Stimulated activated CD8-positive, alpha-beta memory T cell treated with anti-CD3 and anti-CD28 coated beads, Interleukin-15, amount 100 ng/mL, for 24 hours (primary cell): ENCODE measurements at regions not wholly inside any gene's neighbourhood (a gene's known extent, or its start where the extent isn't known, plus 50 kb on each side); places are given as distances from the start of the nearest gene placed in this dataset.

ENCODE experiments used
- DNase-seq: peaks from one replicate; pipeline ENCODE4 v3.0.0-alpha.2; 2020; ENCODE audit warnings: low read depth

DNA sequence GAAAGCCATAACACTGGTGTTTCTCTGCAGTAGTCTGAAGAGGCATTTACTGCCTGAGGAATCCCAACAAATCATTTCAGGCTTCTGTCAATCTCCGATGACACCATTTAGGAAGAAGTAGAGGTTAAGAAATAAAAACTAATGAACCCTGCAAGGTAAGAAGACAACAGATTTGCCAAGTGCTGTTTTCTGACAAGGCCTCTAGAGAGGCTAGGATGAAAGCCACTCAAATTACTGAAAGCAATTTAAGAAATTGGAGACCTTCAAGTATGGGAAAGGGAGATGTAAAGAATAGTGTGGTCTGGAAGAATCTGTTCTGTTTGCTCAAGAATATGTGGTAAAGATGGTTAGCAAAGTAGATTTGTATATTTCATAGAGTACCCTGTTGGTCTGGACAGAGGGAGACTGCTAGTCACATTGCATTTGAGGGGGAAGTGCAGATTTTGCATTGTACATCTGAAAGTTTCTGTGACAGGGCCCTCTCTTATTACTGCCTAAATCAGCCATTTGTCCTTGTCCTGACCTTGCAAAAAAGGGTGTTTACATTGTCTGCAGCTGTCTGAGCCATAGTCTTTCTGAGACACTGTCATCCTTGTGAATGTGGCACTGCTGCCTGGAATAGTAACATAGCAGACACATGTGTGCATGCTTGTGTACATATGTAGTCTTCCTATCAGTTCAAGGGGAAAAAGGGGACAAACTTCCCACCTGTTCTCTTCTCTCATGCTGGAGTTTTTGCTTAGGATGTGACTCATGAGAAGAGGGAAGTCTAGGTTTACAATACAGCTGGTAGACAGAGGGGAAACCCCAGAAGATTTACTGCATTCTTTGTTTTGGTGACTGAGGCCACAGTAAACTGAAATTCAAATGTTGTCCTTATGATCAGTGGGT lies 640.2 kb upstream of the KIRREL3 start:
- no peak for DNase-seq

DNA sequence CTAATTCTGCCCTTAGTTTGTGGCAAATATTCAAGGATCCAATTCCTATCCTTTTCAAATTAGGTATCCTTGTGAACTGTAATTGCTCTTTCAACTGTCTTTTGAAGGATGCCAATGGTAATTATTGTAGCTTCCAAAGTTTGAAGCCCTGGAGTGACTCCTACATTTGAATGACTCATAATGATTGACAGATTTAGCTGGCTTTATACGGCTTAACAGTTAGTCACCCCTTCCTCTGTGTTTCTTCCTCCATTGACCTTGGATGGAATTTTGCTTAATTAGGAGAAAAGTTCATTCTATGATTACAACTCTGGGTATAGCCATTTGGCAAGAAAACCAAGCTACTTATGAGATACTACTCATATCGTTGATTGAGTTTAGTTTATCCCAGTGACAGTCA lies 639.3 kb upstream of the KIRREL3 start:
- no peak for DNase-seq

DNA sequence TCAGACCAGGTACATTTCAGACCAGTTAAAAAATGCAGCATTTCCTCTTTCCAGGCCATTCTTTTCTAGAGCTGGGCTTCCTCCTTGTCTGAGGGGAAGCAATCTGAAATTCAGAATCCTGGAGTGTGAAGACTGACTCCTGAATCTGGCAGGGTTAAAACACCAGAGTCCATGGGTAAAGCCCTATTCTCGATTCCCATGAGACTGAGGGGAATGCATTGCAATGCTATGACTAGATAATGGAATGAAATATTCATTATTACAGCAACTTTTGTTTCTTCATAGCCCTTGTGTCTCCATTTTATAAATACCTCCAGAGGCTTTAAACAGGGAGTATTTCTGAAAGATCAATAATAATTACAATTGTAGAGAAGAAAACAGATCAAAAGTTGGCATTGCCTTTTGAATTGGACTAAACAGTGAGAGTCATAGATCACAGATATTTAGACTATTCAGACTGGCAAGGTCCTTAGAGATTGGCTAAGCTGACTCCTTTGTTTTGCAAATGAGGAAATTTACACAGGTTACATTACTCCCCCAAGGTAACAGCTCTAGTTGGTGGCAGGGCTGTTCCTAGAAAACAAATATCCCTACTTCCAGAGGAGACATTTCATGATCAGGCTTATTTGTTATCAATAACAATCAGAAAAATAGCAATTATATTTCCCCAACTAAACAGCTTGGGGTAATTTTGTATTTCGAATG lies 632.6 kb upstream of the KIRREL3 start:
- no peak for DNase-seq

DNA sequence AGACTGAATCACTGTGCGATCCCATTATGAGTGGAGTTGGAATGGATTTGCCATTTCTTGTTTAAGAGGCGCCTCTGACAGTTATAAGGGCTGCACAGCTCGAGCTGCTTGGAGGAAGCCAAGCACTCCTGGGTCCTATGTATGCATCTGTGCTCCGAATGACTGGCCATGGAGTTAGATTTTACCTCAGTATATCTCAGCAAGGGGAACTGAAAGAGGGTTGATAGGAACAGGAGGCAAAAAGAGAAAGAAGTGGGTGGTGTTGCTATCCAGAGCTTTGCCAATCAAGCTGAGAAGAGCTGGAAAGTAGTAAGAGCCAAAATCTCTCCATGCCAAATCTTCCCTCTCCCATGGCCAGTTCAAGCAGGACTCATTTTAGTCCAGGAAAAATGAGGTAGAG lies 632.0 kb upstream of the KIRREL3 start:
- DNase-seq: no peak

DNA sequence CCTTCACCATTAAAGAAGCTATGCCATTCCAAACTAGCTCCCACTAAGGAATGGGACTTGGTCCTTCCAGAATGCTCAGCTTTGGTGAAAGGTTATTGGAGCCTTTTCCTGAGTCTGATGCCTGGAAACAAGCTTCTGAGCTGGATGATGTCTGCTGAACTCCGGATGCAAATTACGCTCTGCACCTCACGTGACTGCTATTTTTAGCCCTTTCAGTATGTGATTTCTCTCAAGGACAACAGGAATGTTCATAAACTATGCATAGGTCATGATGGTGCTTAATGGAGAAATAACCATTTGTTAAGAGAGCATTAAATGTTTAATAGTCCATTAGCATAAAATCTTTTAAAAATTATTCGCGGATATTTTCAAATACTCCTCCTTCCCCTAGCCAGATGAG lies 631.4 kb upstream of the KIRREL3 start:
- DNase-seq: no peak

DNA sequence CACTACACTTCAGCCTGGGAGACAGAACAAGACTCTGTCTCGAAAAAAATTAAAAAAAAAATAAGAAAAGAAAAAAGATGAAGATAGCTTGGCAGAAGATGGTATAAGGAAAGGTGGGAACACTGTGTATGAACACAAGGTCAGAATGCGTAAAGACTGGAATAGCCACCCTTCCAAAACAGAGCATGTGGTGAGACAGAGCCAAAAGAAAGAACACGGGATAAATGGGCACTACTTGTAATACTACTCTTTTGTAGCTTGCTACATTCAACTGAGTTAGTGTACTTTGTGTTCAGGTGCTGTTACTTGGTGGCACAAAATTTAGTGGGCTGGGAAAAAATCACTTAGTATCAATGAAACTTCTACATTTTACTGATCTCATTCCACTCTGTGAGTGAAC lies 628.6 kb upstream of the KIRREL3 start:
- DNase-seq: no peak

DNA sequence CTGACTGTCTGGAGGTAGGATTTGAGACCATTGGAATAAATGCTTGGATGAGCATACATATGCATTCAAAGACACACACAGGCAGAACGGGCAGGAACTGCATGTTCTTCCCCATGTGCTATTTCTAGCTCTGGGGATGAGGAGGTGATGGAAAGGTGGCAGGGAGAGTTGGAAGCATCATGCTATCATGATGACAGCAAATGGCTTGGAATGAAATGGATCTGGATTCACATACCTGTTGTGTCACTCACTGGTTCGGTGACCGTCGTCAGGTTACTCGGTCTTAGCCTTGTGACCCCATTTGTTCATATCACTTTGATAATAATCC lies 627.9 kb upstream of the KIRREL3 start:
- DNase-seq: no peak

DNA sequence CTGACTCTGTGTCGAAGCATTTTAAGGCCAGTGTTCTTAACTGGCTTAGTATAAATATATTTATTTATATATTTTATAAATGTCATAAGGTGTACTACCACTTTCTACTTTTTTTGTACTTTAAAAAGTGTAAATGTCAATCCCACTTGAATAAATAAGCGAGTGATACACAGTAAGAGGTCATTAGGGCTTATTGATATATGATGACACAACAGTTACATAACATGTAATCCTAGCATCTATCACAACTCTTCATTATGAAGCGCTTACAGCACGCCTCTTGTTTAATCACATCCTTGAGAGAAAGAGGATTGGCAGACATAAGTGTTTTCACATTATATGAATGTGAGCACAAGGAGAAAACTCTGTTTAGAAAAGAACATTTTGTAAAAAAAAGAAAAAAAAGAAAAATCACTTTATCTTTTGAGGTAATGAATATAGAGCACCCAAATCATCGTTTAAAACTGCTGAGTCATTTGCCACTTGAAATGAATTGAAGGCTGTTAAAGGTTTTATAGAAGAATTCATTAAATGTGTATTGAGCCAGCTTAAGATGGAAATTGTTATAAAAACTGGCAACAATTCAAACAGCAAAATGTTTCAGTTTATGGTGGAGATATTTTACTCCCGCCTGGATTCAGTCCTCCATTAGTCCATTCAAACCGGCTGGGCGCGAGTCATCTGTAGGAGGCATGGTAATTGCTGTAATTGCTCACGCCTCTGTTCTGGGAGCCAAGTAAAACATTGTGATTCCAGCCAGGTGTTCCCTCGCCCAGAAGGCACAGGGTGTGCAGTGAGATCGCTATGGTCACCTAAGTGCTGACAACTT lies 627.3 kb upstream of the KIRREL3 start:
- no peak for DNase-seq

DNA sequence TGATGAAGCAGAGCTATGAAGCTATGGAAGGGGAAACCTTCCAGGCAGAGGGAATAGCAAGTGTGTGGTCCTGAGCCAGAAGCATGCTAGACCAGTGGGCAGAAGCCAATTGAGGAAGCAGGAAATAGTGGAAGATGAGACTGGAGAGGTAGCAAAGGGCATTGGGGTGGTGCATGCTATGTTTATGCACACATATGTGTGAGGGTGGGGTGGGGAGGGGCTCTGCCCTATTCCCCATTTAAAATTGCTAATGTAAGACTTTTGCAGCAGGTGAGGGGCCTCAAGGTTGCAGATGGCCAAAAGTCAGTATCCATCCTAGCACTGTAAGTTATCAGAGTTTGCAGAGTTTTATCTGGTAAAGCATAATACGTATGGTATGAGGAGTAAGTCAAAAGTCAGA lies 626.6 kb upstream of the KIRREL3 start:
- DNase-seq: no peak

DNA sequence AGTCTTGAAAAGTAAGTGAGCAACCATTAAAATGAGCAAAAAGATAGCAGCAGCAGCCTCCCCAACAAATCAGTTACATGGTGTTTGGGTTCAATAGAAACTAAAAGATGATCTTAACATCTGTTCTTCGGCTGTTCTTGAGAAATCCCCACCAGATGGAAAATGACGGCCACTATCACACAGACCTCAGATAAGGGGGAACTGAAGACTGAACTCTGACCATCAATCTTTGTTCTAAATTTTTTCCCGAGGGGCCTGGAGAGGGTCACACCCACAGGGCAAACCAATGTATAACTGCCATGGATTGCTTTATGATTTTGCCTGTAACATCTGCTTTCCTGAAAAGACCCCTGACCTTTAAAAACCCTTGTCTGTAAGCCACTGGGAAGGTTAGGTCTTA lies 624.8 kb upstream of the KIRREL3 start:
- DNase-seq: no peak

DNA sequence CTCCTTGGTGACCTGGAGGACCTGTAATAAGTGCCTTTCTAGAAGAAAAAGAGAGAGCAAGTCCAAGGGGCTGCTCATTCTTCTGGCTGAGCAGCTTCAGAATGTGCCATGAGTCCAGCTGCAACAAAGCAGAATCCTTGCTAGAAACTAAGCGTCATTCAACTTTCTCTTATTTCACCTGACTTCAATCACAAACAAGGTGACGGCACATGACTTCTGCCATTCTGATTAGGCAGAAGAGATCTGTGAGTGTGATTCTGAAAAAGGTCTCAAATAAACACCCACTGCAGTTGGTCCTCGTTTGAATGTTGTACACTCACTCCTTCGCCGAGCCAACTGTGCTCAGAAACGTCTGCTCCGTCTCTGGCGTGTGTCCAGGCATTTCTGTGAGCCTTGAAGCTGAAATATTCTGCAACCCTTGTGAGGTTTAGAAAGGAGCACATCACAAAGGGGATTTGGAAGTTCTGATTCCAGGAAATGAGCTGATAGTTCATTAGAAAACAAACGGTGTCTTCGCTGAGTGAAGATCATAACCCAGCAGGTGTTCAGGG lies 623.8 kb upstream of the KIRREL3 start:
- DNase-seq: no peak

DNA sequence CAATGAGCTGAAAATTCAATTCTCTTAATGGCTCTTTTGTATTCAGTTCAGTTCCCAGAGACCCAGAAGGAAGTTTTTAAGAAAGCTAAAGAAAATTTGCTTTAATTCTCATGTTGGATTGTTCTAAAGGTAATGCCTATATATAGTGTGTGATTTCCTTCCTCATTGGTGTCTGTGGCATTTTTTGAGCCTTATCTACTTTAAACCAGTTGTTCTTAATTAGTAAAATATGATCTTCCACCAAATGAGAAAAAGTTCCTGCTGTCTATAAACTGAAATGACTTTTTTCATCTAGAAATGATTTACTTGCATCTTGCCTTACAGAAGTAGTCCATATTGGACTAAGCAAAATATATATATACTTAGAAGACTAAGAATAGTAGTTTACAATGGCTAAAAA lies 622.1 kb upstream of the KIRREL3 start:
- DNase-seq: no peak

DNA sequence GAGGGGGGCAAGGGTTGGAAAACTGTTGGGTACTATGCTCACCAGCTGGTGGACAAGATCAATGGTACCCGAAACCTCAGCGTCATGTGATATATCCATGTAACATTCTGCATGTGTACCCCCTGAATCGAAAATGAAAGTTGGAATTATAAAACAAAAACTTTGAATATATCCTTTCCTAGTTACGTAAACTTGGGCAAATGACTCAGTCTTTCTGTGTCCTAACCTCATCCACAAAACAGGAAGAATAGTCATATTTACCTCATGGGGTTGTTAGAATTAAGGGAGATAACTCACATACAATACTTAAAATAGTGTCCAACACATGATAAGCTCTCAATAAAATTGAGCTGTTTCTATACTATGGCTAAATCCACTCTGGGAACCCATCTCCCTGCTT lies 620.1 kb upstream of the KIRREL3 start:
- no peak for DNase-seq

DNA sequence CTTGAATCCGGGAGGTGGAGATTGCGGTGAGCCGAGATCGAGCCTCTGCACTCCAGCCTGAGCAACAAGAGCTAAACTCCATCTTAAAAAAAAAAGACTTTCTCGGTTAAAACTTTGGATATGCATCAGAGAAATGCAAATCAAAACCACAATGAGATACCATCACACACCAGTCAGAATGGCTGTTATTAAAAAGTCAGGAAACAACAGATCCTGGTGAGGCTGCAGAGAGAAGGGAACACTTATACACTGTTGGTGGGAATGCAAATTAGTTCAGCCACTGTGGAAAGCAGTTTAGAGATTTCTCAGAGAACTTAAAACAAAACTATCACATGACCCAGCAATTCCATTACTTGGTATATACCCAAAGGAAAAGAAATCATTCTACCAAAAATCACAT lies 619.4 kb upstream of the KIRREL3 start:
- DNase-seq: no peak

DNA sequence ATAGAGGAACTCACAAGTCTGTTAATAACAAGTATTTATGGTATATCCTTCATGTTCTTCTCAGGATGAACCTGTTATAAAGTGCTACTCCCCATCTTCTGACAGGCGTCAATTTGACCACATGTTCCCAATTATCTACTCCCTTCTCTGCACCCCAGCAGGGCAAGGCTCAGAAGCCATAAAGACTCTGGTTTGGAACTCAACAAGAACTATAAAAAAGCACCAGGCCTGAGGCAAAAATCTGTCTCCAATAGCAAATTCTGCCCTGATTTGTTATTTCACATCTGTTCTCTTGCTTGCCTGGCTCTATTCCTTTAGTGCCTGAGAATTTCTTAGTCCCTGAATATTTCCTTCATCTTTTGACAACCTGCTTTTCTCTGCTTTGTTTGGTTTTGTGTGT lies 618.2 kb upstream of the KIRREL3 start:
- DNase-seq: no peak

DNA sequence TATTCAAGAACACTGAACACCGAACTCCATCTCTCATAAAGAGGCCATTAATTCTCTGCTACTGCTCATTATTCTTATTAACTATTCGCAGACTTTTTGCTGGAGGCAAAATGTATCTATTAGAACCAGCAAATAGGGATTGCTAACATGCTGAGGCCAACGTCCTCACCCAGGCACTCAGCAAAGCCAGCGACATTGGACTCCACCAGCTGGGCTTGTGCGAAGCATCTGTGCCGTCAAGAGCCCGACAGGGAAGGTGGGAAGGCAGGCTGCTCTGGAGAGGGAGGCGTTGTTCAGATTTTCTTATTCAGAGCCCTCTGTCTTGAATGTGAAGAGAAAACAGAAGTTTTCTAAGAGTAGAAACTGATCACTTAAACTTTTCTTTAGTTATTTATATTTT lies 615.6 kb upstream of the KIRREL3 start:
- no peak for DNase-seq

DNA sequence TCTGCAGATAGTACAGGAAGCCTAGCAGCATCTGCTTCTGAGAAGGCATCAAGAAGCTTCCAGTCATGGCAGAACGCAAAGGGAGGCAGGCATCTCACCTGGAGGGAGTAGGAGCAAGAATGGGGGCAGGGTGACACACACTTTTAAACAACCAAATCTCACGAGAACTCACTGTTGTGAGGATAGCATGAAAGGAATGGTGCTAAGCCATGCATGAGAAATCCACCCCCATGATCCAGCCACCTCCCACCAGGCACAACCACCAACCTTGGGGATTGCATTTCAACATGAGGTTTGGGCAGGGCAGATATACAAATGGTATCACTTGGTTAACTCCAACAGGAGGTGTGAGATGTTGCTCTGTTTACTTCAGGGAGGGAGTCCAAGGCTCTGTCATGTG lies 612.0 kb upstream of the KIRREL3 start:
- DNase-seq: no peak

DNA sequence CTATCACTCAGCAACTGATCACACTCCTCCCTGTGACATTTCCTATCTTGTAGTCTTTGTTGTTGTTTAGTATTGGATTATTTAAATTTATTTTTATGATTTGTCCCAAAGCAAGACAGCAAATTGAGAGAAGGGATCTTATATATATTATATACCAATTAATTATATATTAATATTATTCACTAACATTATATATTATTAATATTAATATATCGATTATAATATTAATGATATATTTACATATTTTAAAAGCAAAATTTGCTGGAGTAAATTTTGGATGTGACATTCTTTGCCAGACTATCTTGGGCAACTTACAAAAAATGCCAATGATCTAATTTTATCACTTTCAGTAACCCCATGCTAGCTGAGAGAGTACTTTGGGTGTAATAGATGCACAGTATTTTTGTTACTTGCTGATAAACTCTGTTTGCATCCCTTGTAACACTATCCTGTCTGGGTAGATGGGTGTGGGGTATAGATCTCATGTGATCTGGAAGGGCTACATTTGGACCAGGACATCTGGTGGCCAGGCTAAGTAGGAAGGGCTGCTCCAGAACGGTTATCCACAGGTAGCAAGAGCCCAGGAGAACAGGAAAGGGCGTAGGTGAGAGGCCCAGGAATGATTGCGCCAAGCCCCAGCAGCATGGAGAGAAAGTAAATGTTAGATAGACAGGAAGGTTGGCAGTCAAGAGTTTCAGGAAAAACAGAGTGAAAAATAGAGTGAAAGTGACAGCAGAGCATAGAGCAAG lies 608.6 kb upstream of the KIRREL3 start:
- DNase-seq: no peak

DNA sequence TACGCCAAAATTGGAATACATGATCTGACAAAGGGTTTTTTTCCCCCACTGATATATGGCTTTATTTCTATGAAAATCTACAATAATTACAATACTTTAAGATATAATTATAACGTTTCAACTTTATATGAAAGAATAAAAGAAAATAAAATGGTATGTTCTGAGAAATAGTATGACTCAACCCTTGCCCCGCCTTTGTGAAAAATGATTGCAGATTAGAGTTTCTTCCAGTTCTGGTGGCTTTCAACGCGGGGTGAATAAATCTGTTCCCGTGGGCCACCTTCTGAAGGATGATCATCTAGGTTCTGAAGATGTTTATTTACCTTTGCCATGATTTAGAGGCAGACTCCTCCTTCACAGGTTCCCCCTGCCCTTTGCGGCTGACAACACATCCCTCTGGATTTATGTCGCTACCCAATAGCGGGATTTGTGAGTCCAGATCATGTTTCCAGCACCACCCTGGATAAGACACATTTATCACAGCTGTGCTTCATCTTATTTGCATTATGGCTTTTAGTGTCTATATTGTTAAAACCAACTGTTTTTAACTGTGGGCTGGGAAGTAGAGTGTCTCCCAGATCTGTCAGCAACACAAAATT lies 607.0 kb upstream of the KIRREL3 start:
- DNase-seq: no peak

DNA sequence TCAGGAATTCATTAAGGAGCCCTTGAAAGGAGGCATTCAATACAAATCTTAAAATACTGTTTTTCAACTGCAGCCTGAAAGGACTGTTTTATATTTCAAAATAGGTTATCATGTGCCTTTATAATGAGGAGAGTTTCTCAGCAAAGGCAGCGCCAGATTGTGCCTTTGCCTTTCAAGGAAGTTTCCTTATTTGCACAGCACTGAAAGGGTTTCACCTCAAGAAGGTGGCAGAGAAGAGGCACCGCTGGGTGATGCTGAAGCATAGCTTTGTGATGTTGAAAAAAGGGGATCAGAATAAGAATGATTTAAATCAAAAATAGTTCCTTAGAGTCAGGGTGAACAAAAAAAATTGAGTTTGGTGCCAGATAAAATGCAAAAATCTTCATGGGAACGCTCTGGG lies 601.0 kb upstream of the KIRREL3 start:
- no peak for DNase-seq

DNA sequence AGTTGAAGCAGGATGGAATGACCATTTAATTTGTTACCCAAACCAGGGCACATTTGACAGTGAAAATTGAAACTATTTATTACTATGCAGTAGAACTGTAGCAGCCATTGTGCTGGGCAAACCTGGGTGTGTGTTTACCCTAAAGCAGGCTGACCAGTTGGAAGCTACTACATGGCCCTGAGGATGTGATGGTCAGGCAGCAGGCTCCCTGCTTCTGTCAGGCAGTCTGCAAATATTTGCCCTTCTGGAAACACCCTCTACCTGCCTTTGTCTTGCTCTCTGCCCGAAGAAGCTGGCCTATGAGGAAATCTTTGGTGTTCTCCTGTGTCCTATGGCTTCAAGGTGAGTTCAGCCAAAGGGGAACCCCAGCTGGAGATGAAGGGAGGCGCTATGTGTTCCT lies 600.1 kb upstream of the KIRREL3 start:
- no peak for DNase-seq

DNA sequence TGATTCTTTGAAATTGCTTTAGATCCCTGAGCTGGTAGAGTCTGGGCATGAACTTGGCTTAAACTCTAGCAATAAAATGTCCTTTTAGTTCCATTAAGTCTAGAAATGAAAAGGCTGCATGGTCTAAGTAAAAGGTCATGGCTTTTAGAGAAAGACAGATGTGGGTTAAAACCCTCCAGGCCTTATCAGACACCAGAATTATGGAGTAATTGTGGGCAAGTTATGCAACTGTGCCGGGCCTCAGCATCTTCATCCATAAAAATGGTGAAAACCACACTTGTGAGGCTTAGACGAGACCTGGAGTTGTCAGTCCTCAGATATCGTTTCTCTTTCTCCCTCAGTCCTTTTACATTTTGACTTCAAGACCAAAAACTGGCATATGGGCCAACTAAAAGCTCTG lies 597.9 kb upstream of the KIRREL3 start:
- no peak for DNase-seq
